C4-2B (cell line): ENCODE measurements at regions not wholly inside any gene's neighbourhood (a gene's known extent, or its start where the extent isn't known, plus 50 kb on each side); places are given as distances from the start of the nearest gene placed in this dataset.
"Not testable (repeated sequence)": the region's sequence is repeated elsewhere in the genome, so short reads cannot be mapped to it uniquely, and the experiment has no call there.

ENCODE experiments used
- ZFX ChIP-seq: fragments of 450-650 bp; IDR thresholded peaks from 2 replicates; pipeline ENCODE4 v1.6.1; 2017
- TF ChIP-seq, protein P1 (sequence below): fragments of 450-650 bp; conservative IDR thresholded peaks from 2 replicates; pipeline ENCODE4 v1.5.1; 2017; ENCODE audit warnings: mild to moderate bottlenecking

DNA sequence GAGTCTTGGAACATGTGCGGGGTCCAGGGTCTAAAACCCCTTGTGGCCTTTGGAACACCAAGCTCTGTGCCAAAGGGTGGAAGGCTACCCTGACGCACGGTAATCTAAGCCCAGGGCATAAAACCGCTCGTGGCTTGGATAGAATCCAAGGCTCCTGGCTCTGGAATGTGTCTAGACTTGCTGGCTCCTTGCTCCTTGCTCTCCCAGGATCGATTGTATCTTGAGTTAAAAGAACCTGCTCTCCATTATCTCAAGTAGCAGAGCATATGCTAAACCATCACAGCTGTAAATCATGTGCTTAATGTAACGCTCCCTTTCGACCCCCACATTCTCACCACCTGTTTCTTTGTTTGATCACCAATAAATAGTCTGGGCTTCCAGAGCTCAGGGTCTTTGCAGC, 50.3 kb downstream of the TLCD4 start:
- TF ChIP-seq, protein P1, sequence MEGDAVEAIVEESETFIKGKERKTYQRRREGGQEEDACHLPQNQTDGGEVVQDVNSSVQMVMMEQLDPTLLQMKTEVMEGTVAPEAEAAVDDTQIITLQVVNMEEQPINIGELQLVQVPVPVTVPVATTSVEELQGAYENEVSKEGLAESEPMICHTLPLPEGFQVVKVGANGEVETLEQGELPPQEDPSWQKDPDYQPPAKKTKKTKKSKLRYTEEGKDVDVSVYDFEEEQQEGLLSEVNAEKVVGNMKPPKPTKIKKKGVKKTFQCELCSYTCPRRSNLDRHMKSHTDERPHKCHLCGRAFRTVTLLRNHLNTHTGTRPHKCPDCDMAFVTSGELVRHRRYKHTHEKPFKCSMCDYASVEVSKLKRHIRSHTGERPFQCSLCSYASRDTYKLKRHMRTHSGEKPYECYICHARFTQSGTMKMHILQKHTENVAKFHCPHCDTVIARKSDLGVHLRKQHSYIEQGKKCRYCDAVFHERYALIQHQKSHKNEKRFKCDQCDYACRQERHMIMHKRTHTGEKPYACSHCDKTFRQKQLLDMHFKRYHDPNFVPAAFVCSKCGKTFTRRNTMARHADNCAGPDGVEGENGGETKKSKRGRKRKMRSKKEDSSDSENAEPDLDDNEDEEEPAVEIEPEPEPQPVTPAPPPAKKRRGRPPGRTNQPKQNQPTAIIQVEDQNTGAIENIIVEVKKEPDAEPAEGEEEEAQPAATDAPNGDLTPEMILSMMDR, result not testable (repeated sequence)
- not testable (repeated sequence) for TF ChIP-seq ZFX
